NCI-H748 treated with DMSO at 0.1 percent for 48 hours (cell line): ENCODE measurements at regions not wholly inside any gene's neighbourhood (a gene's known extent, or its start where the extent isn't known, plus 50 kb on each side); places are given as distances from the start of the nearest gene placed in this dataset.

Source experiments
- DNase-seq: peaks from one replicate; lab custom pipeline; 2025; lab: John Stamatoyannopoulos, UW

DNA sequence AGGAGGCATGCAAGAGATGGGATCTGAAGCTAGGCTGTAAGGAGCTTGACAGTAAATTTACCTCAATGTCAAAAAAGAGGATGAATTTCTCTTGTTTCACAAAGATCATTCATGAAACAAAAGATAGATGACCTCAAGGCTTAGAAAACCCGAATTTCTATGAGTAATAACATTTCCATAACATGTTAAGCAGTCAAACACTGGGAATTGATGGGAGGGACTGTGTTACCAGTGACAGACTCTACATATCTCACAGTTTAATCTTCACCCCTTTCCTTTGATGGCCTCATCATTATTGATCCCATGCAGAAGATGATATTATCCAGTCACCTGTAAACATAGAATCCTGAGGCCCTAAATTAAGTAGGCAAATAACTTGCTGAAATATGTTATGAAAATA, 53.5 kb upstream of the VGLL3 start:
- no peak for DNase-seq

DNA sequence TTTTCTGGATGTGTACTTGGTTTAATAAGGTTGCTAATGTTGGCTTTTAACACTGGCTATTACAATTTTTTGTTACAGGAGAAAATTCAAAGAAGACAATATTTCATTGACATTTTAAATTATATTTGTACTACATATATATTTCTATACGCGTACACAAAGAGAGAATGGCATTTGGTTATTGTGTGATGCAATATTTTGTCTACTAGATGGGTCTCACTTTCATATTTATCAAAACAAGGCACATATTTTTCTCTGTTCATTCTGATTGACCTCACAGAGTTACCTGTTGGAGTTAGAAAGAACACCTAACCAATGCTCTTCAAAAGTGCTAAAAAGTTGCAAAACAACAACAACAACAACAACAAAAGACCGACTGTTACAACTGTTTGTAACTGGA, 50.2 kb upstream of the VGLL3 start:
- DNase-seq, result no peak
